ENCODE measurements at regions not wholly inside any gene's neighbourhood (a gene's known extent, or its start where the extent isn't known, plus 50 kb on each side); places are given as distances from the start of the nearest gene placed in this dataset.

DNA sequence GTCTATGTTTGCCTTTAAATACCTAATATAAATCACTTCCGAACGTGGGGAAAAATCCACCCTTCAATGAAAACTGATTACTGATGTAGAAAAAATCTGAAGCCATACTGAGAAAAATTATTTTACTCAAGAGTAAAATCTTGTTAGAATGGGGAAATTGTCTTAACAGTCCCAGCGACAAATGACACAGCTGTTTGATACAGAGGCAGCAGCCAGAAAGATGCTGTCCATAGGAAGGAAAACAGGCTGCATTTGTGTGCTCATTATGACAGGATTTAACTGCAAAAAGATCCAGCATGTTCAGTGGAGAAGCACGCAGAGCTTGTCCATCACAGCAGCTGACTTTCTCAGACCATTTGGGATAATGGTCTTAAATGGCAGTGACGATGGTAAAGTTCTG lies 443.0 kb downstream of the TFAP2B start:
- no peak for DNase-seq
- no CpG with 5 or more reads among the region's 5 CpGs for WGBS (ENCODE audit: extremely low coverage, insufficient coverage, low lambda C conversion rate)

GRCh38 chr6:51265426-51265825 lies 446.8 kb downstream of the TFAP2B start:
- H3K4ac ChIP-seq (ENCODE audit: low read depth, low read length) = no peak overlapping the region
- no peak overlapping the region for H4K5ac ChIP-seq (ENCODE audit: low read length)
- no peak overlapping the region for H2AK5ac ChIP-seq (ENCODE audit: low read length)
- no peaks in the 10 kb centered on the region for H3K27me3 ChIP-seq (ENCODE audit: insufficient read depth, low read length, poor library complexity)
- no peaks in the 10 kb centered on the region for H3K79me2 ChIP-seq (ENCODE audit: control insufficient read depth, insufficient read depth, low read length)
- H3K4me2 ChIP-seq (ENCODE audit: low read length) = no peak overlapping the region
- H2BK120ac ChIP-seq (ENCODE audit: low read depth, low read length) = no peak overlapping the region
- H3K23ac ChIP-seq (ENCODE audit: low read length) = no peak overlapping the region
- no peak overlapping the region for H3K4me3 ChIP-seq (ENCODE audit: low read length)
- no peak for DNase-seq
- no peaks in the 10 kb centered on the region for H3K36me3 ChIP-seq (ENCODE audit: control insufficient read depth, insufficient read depth, low read length)
- no peak overlapping the region for H3K9ac ChIP-seq (ENCODE audit: low read length)
- no peak overlapping the region for H3K56ac ChIP-seq (ENCODE audit: low read length)
- no peaks in the 10 kb centered on the region for H3K4me1 ChIP-seq (ENCODE audit: control insufficient read depth, low read depth, low read length)
- H2BK5ac ChIP-seq (ENCODE audit: low read length) = no peak overlapping the region
- H4K8ac ChIP-seq (ENCODE audit: low read depth, low read length) = no peak overlapping the region
- no peaks in the 10 kb centered on the region for H3K79me1 ChIP-seq (ENCODE audit: low read length)
- no CpG with 5 or more reads among the region's 4 CpGs for WGBS (ENCODE audit: extremely low coverage, insufficient coverage, low lambda C conversion rate)
- no peak overlapping the region for H3K18ac ChIP-seq (ENCODE audit: low read length)
- no peak overlapping the region for H3K27ac ChIP-seq (ENCODE audit: low read depth, low read length)
- H2BK15ac ChIP-seq (replicated peaks; ENCODE audit: low read depth) = no peak overlapping the region

More for the DNA sequence above, 443.0 kb downstream of the TFAP2B start:
- Histone ChIP-seq H3K4ac (ENCODE audit: low read depth, low read length) (no peak overlapping the region), H3K36me3 (ENCODE audit: control insufficient read depth, insufficient read depth, low read length) (no peaks in the 10 kb centered on the region), H3K18ac (ENCODE audit: low read length) (no peak overlapping the region), H3K27me3 (ENCODE audit: insufficient read depth, low read length, poor library complexity) (no peaks in the 10 kb centered on the region), H3K23ac (ENCODE audit: low read length) (no peak overlapping the region), H3K79me2 (ENCODE audit: control insufficient read depth, insufficient read depth, low read length) (no peaks in the 10 kb centered on the region), H2BK120ac (ENCODE audit: low read depth, low read length) (no peak overlapping the region), H3K56ac (ENCODE audit: low read length) (no peak overlapping the region), H2BK5ac (ENCODE audit: low read length) (no peak overlapping the region), H3K9ac (ENCODE audit: low read length) (no peak overlapping the region), H3K4me2 (ENCODE audit: low read length) (no peak overlapping the region), H3K4me1 (ENCODE audit: control insufficient read depth, low read depth, low read length) (no peaks in the 10 kb centered on the region), H4K8ac (ENCODE audit: low read depth, low read length) (no peak overlapping the region), H4K5ac (ENCODE audit: low read length) (no peak overlapping the region), H2AK5ac (ENCODE audit: low read length) (no peak overlapping the region), H2BK15ac (replicated peaks; ENCODE audit: low read depth) (no peak overlapping the region), H3K79me1 (ENCODE audit: low read length) (no peaks in the 10 kb centered on the region), H3K27ac (ENCODE audit: low read depth, low read length) (no peak overlapping the region), H3K4me3 (ENCODE audit: low read length) (no peak overlapping the region)

- Histone ChIP-seq H3K4me1 (ENCODE audit: control insufficient read depth, low read depth, low read length) (no peaks in the 10 kb centered on the region), H4K8ac (ENCODE audit: low read depth, low read length) (no peak overlapping the region), H2BK15ac (replicated peaks; ENCODE audit: low read depth) (no peak overlapping the region), H3K56ac (ENCODE audit: low read length) (no peak overlapping the region), H2BK5ac (ENCODE audit: low read length) (no peak overlapping the region), H3K79me2 (ENCODE audit: control insufficient read depth, insufficient read depth, low read length) (no peaks in the 10 kb centered on the region), H3K27me3 (ENCODE audit: insufficient read depth, low read length, poor library complexity) (no peaks in the 10 kb centered on the region), H3K27ac (ENCODE audit: low read depth, low read length) (no peak overlapping the region), H3K4me3 (ENCODE audit: low read length) (no peak overlapping the region), H3K79me1 (ENCODE audit: low read length) (no peaks in the 10 kb centered on the region), H2AK5ac (ENCODE audit: low read length) (no peak overlapping the region), H3K18ac (ENCODE audit: low read length) (no peak overlapping the region), H3K4ac (ENCODE audit: low read depth, low read length) (no peak overlapping the region), H3K9ac (ENCODE audit: low read length) (no peak overlapping the region), H2BK120ac (ENCODE audit: low read depth, low read length) (no peak overlapping the region), H3K36me3 (ENCODE audit: control insufficient read depth, insufficient read depth, low read length) (no peaks in the 10 kb centered on the region), H3K23ac (ENCODE audit: low read length) (no peak overlapping the region), H3K4me2 (ENCODE audit: low read length) (no peak overlapping the region), H4K5ac (ENCODE audit: low read length) (no peak overlapping the region)
- DNase-seq = no peak
- WGBS (ENCODE audit: extremely low coverage, insufficient coverage, low lambda C conversion rate) = no CpG with 5 or more reads among the region's 1 CpG
These were observed 447.9 kb downstream of the TFAP2B start for GRCh38 chr6:51266604-51267003.

DNA sequence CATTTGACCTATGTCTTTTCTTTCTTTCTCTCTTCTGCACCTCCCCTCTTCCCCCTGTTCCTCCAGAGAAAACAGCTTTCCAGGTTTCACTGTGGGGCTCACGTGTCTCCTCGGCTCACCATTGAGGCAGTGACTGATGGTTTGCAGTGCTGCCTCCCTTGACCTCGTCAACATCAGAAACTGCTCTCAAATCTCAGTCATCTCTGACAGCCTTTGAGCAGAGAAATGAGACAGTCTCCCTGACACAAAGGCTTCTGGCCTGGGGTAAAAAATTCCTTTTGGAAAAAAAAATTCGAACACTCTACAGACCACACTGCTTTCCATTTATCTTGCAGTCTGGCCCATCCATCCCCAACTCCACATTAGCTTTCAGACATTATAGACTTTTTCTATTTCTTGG lies 450.0 kb downstream of the TFAP2B start:
- no peaks in the 10 kb centered on the region for H3K27me3 ChIP-seq (ENCODE audit: insufficient read depth, low read length, poor library complexity)
- H3K56ac ChIP-seq (ENCODE audit: low read length) = no peak overlapping the region
- no peak overlapping the region for H3K23ac ChIP-seq (ENCODE audit: low read length)
- no peaks in the 10 kb centered on the region for H3K36me3 ChIP-seq (ENCODE audit: control insufficient read depth, insufficient read depth, low read length)
- no peaks in the 10 kb centered on the region for H3K4me1 ChIP-seq (ENCODE audit: control insufficient read depth, low read depth, low read length)
- H2BK5ac ChIP-seq (ENCODE audit: low read length) = no peak overlapping the region
- WGBS (ENCODE audit: extremely low coverage, insufficient coverage, low lambda C conversion rate) = no CpG with 5 or more reads among the region's 4 CpGs
- no peak for DNase-seq
- H2AK5ac ChIP-seq (ENCODE audit: low read length) = no peak overlapping the region
- no peak overlapping the region for H3K4me2 ChIP-seq (ENCODE audit: low read length)
- no peaks in the 10 kb centered on the region for H3K79me1 ChIP-seq (ENCODE audit: low read length)
- no peak overlapping the region for H3K4ac ChIP-seq (ENCODE audit: low read depth, low read length)
- H3K18ac ChIP-seq (ENCODE audit: low read length) = no peak overlapping the region
- no peak overlapping the region for H3K9ac ChIP-seq (ENCODE audit: low read length)
- H3K79me2 ChIP-seq (ENCODE audit: control insufficient read depth, insufficient read depth, low read length) = no peaks in the 10 kb centered on the region
- H3K27ac ChIP-seq (ENCODE audit: low read depth, low read length) = no peak overlapping the region
- H4K8ac ChIP-seq (ENCODE audit: low read depth, low read length) = no peak overlapping the region
- no peak overlapping the region for H2BK15ac ChIP-seq (replicated peaks; ENCODE audit: low read depth)
- no peak overlapping the region for H2BK120ac ChIP-seq (ENCODE audit: low read depth, low read length)
- H3K4me3 ChIP-seq (ENCODE audit: low read length) = no peak overlapping the region
- H4K5ac ChIP-seq (ENCODE audit: low read length) = no peak overlapping the region

- Histone ChIP-seq H3K4me1 (ENCODE audit: control insufficient read depth, low read depth, low read length) (no peaks in the 10 kb centered on the region), H3K36me3 (ENCODE audit: control insufficient read depth, insufficient read depth, low read length) (no peaks in the 10 kb centered on the region), H2BK5ac (ENCODE audit: low read length) (no peak overlapping the region), H3K27me3 (ENCODE audit: insufficient read depth, low read length, poor library complexity) (no peaks in the 10 kb centered on the region), H3K79me2 (ENCODE audit: control insufficient read depth, insufficient read depth, low read length) (no peaks in the 10 kb centered on the region), H3K23ac (ENCODE audit: low read length) (no peak overlapping the region), H3K4me2 (ENCODE audit: low read length) (no peak overlapping the region), H4K5ac (ENCODE audit: low read length) (no peak overlapping the region), H3K4ac (ENCODE audit: low read depth, low read length) (no peak overlapping the region), H3K56ac (ENCODE audit: low read length) (no peak overlapping the region), H3K18ac (ENCODE audit: low read length) (no peak overlapping the region), H3K27ac (ENCODE audit: low read depth, low read length) (no peak overlapping the region), H4K8ac (ENCODE audit: low read depth, low read length) (no peak overlapping the region), H3K79me1 (ENCODE audit: low read length) (no peaks in the 10 kb centered on the region), H3K4me3 (ENCODE audit: low read length) (no peak overlapping the region), H2BK120ac (ENCODE audit: low read depth, low read length) (no peak overlapping the region), H2AK5ac (ENCODE audit: low read length) (no peak overlapping the region), H3K9ac (ENCODE audit: low read length) (no peak overlapping the region), H2BK15ac (replicated peaks; ENCODE audit: low read depth) (no peak overlapping the region)
- DNase-seq = no peak
These were observed 451.2 kb downstream of the TFAP2B start for GRCh38 chr6:51269876-51270275.

GRCh38 chr6:51271615-51272014 lies 452.9 kb downstream of the TFAP2B start:
- Histone ChIP-seq H3K27me3 (ENCODE audit: insufficient read depth, low read length, poor library complexity) (no peaks in the 10 kb centered on the region), H3K36me3 (ENCODE audit: control insufficient read depth, insufficient read depth, low read length) (no peaks in the 10 kb centered on the region), H3K56ac (ENCODE audit: low read length) (no peak overlapping the region), H3K4me3 (ENCODE audit: low read length) (no peak overlapping the region), H4K5ac (ENCODE audit: low read length) (no peak overlapping the region), H3K79me1 (ENCODE audit: low read length) (no peaks in the 10 kb centered on the region), H3K4ac (ENCODE audit: low read depth, low read length) (no peak overlapping the region), H2AK5ac (ENCODE audit: low read length) (no peak overlapping the region), H4K8ac (ENCODE audit: low read depth, low read length) (no peak overlapping the region), H3K4me1 (ENCODE audit: control insufficient read depth, low read depth, low read length) (no peaks in the 10 kb centered on the region), H3K18ac (ENCODE audit: low read length) (no peak overlapping the region), H3K9ac (ENCODE audit: low read length) (no peak overlapping the region), H2BK15ac (replicated peaks; ENCODE audit: low read depth) (no peak overlapping the region), H3K4me2 (ENCODE audit: low read length) (no peak overlapping the region), H3K79me2 (ENCODE audit: control insufficient read depth, insufficient read depth, low read length) (no peaks in the 10 kb centered on the region), H2BK120ac (ENCODE audit: low read depth, low read length) (no peak overlapping the region), H2BK5ac (ENCODE audit: low read length) (no peak overlapping the region), H3K27ac (ENCODE audit: low read depth, low read length) (no peak overlapping the region), H3K23ac (ENCODE audit: low read length) (no peak overlapping the region)
- WGBS (ENCODE audit: extremely low coverage, insufficient coverage, low lambda C conversion rate) = no CpG with 5 or more reads among the region's 1 CpG
- no peak for DNase-seq

Data from mesendoderm (in vitro differentiated cells).